Hematopoietic multipotent progenitor cell treated with erythropoietin and hydrocortisone succinate and interleukin-3 and kit ligand, for 17 days (in vitro differentiated cells): ENCODE measurements at regions not wholly inside any gene's neighbourhood (a gene's known extent, or its start where the extent isn't known, plus 50 kb on each side); places are given as distances from the start of the nearest gene placed in this dataset.
"Not testable (repeated sequence)": the region's sequence is repeated elsewhere in the genome, so short reads cannot be mapped to it uniquely, and the experiment has no call there.

Source experiments
- DNase-seq: peaks from one replicate; pipeline ENCODE4 v3.0.0-alpha.2; 2015; ENCODE audit warnings: low spot score

- no peak for DNase-seq
Observed at GRCh38 chr5:164115420-164115819, 610.0 kb downstream of the MAT2B start.

GRCh38 chr5:164119806-164120447 is 614.5 kb downstream of the MAT2B start:
- DNase-seq: no peak

GRCh38 chr5:164127527-164127926 is 622.1 kb downstream of the MAT2B start:
- no peak for DNase-seq

- DNase-seq: no peak
Observed at GRCh38 chr5:164132358-164132757, 626.9 kb downstream of the MAT2B start.

GRCh38 chr5:164137095-164137494 is 631.7 kb downstream of the MAT2B start:
- no peak for DNase-seq

GRCh38 chr5:164139423-164139822 is 634.0 kb downstream of the MAT2B start:
- no peak for DNase-seq

GRCh38 chr5:164145458-164145857 is 640.0 kb downstream of the MAT2B start:
- no peak for DNase-seq

- no peak for DNase-seq
Observed at GRCh38 chr5:164146223-164146622, 640.8 kb downstream of the MAT2B start.

GRCh38 chr5:164148292-164148691 is 642.9 kb downstream of the MAT2B start:
- DNase-seq: no peak

- DNase-seq: not testable (repeated sequence)
Observed at GRCh38 chr5:164152539-164152938, 647.1 kb downstream of the MAT2B start.

- no peak for DNase-seq
Observed at GRCh38 chr5:164153469-164154172, 648.2 kb downstream of the MAT2B start.

GRCh38 chr5:164170814-164171213 is 665.4 kb downstream of the MAT2B start:
- no peak for DNase-seq

- no peak for DNase-seq
Observed at GRCh38 chr5:164175083-164175482, 669.7 kb downstream of the MAT2B start.

- DNase-seq: no peak
Observed at GRCh38 chr5:164179406-164179805, 674.0 kb downstream of the MAT2B start.

GRCh38 chr5:164181604-164182003 is 676.2 kb downstream of the MAT2B start:
- no peak for DNase-seq

GRCh38 chr5:164184158-164184557 is 678.7 kb downstream of the MAT2B start:
- DNase-seq: no peak

GRCh38 chr5:164185000-164185399 is 679.6 kb downstream of the MAT2B start:
- DNase-seq: no peak

- no peak for DNase-seq
Observed at GRCh38 chr5:164186550-164186949, 681.1 kb downstream of the MAT2B start.

GRCh38 chr5:164187785-164188184 is 682.4 kb downstream of the MAT2B start:
- DNase-seq: no peak

GRCh38 chr5:164188733-164189148 is 683.3 kb downstream of the MAT2B start:
- no peak for DNase-seq

- no peak for DNase-seq
Observed at GRCh38 chr5:164191240-164191639, 685.8 kb downstream of the MAT2B start.

- DNase-seq: no peak
Observed at GRCh38 chr5:164202338-164202737, 696.9 kb downstream of the MAT2B start.

GRCh38 chr5:164203581-164204225 is 698.3 kb downstream of the MAT2B start:
- DNase-seq: no peak
